ENCODE measurements at regions not wholly inside any gene's neighbourhood (a gene's known extent, or its start where the extent isn't known, plus 50 kb on each side); places are given as distances from the start of the nearest gene placed in this dataset.

GRCh38 chr14:105866841-105867321 lies 340.5 kb downstream of the TMEM121 start:
- peak in 1 of 2 donors; percentile 10 for DNase-seq

GRCh38 chr14:105867961-105868599 lies 341.7 kb downstream of the TMEM121 start:
- TF ChIP-seq CTCF (IDR thresholded peaks at IDR 0.05): no peak
- Mint-ChIP-seq H3K4me3 (no peak overlapping the region), H3K27ac (no peak overlapping the region), H3K36me3 (no peaks in the 10 kb centered on the region), H3K27me3 (ENCODE audit: low read depth in 2 of 2) (peaks cover 33 to 50% of the 10 kb centered on the region in 2 donors), H3K4me1 (no peaks in the 10 kb centered on the region), H3K9me3 (no peaks in the 10 kb centered on the region)
- Histone ChIP-seq H3K9me3 (ENCODE audit: control insufficient read depth, insufficient read depth, low read length) (no peaks in the 10 kb centered on the region), H3K27me3 (ENCODE audit: control insufficient read depth, insufficient read depth, low read length) (peaks cover 2% of the 10 kb centered on the region), H3K27ac (ENCODE audit: low read length) (no peak overlapping the region), H3K4me1 (ENCODE audit: control insufficient read depth, insufficient read depth, low read length) (peaks cover 1% of the 10 kb centered on the region), H3K4me3 (ENCODE audit: low read length) (no peak overlapping the region), H3K36me3 (ENCODE audit: control insufficient read depth, insufficient read depth, low read length) (no peaks in the 10 kb centered on the region)
- ATAC-seq: no peak
- peak in 1 of 2 donors; percentile 6 for DNase-seq
- 91% methylated on average over 29 of the region's 29 CpGs for WGBS (ENCODE audit: insufficient coverage)
- intact Hi-C loops (cut with micrococcal nuclease): no loop called here

More at GRCh38 chr14:105866841-105867321, 340.5 kb downstream of the TMEM121 start:
- no peak overlapping the region for H3K27ac Mint-ChIP-seq
- no peak for ATAC-seq
- 93% methylated on average over 10 of the region's 12 CpGs for WGBS (ENCODE audit: insufficient coverage)
- intact Hi-C loops (cut with micrococcal nuclease): no loop called here
- no peak overlapping the region for H3K4me3 ChIP-seq (ENCODE audit: low read length)
- no peak for TF ChIP-seq CTCF (IDR thresholded peaks at IDR 0.05)
- H3K27ac ChIP-seq (ENCODE audit: low read length): no peak overlapping the region
- peaks cover 40 to 50% of the 10 kb centered on the region in 2 donors for H3K27me3 Mint-ChIP-seq (ENCODE audit: low read depth in 2 of 2)
- H3K4me1 Mint-ChIP-seq: peaks cover 10 to 11% of the 10 kb centered on the region in 2 donors
- H3K27me3 ChIP-seq (ENCODE audit: control insufficient read depth, insufficient read depth, low read length): peaks cover 2% of the 10 kb centered on the region
- H3K4me3 Mint-ChIP-seq: no peak overlapping the region
- H3K36me3 Mint-ChIP-seq: no peaks in the 10 kb centered on the region
- H3K4me1 ChIP-seq (ENCODE audit: control insufficient read depth, insufficient read depth, low read length): peaks cover 13% of the 10 kb centered on the region
- no peaks in the 10 kb centered on the region for H3K9me3 Mint-ChIP-seq
- H3K9me3 ChIP-seq (ENCODE audit: control insufficient read depth, insufficient read depth, low read length): no peaks in the 10 kb centered on the region
- no peaks in the 10 kb centered on the region for H3K36me3 ChIP-seq (ENCODE audit: control insufficient read depth, insufficient read depth, low read length)

- H3K4me1 ChIP-seq (ENCODE audit: control insufficient read depth, insufficient read depth, low read length): no peaks in the 10 kb centered on the region
- WGBS (ENCODE audit: insufficient coverage): 67% methylated on average over 2 of the region's 3 CpGs
- no peaks in the 10 kb centered on the region for H3K27me3 ChIP-seq (ENCODE audit: control insufficient read depth, insufficient read depth, low read length)
- Mint-ChIP-seq H3K9me3 (no peaks in the 10 kb centered on the region), H3K36me3 (no peaks in the 10 kb centered on the region), H3K4me1 (no peaks in the 10 kb centered on the region), H3K27me3 (ENCODE audit: low read depth in 2 of 2) (peaks cover 31 to 57% of the 10 kb centered on the region in 2 donors), H3K4me3 (no peak overlapping the region), H3K27ac (no peak overlapping the region)
- H3K4me3 ChIP-seq (ENCODE audit: low read length): no peak overlapping the region
- DNase-seq (no peak), ATAC-seq (no peak)
- H3K36me3 ChIP-seq (ENCODE audit: control insufficient read depth, insufficient read depth, low read length): no peaks in the 10 kb centered on the region
- H3K27ac ChIP-seq (ENCODE audit: low read length): no peak overlapping the region
- H3K9me3 ChIP-seq (ENCODE audit: control insufficient read depth, insufficient read depth, low read length): no peaks in the 10 kb centered on the region
- TF ChIP-seq CTCF (IDR thresholded peaks at IDR 0.05): no peak
- intact Hi-C loops (cut with micrococcal nuclease): no loop called here
Measured at GRCh38 chr14:105871590-105871989, 345.2 kb downstream of the TMEM121 start.

All from natural killer cell (primary cell).